ENCODE measurements at regions not wholly inside any gene's neighbourhood (a gene's known extent, or its start where the extent isn't known, plus 50 kb on each side); places are given as distances from the start of the nearest gene placed in this dataset.

DNA sequence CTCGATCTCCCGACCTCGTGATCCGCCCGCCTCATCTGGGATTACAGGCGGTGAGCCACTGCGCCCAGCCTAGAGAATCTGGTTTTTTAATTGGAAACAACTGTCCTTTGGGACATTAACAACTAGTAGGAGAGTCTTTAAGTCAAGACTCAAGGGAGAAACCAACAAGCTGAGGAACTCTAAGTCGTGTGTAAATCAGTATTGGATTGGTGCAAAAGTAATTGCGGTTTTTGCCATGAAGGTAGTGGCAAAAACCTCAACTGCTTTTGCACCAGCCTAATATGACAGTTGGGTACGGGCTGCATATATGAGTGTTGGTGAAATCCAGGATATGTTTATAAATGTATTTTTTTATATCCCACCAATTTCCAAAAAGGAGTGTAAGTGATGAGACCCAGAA, 113.9 kb upstream of the PLXNA4 start:
- WGBS, 2 experiments (ENCODE audit: low coverage in 1 of 2, low lambda C conversion rate in 2 of 2, missing lambda C conversion rate in 2 of 2) = 76 to 78% methylated on average over 10 of the region's 10 CpGs
- no peaks in the 10 kb centered on the region for H3K79me2 ChIP-seq (ENCODE audit: insufficient read depth)

GRCh38 chr7:132687981-132688383, 111.7 kb upstream of the PLXNA4 start:
- Histone ChIP-seq H3K79me2 (ENCODE audit: insufficient read depth) (no peaks in the 10 kb centered on the region), H3F3A (ENCODE audit: insufficient read depth) (no peaks in the 10 kb centered on the region)
- WGBS, 2 experiments (ENCODE audit: low coverage in 1 of 2, low lambda C conversion rate in 2 of 2, missing lambda C conversion rate in 2 of 2) = 49 to 51% methylated on average over 5 of the region's 5 CpGs

More for the DNA sequence above, 113.9 kb upstream of the PLXNA4 start:
- DNase-seq = no peak
- H3K36me3 ChIP-seq (ENCODE audit: low read depth) = no peaks in the 10 kb centered on the region
- no peak for TF ChIP-seq EZH2 (IDR thresholded peaks at IDR 0.05; ENCODE audit: insufficient read depth, poor library complexity, severe bottlenecking)
- no peak for TF ChIP-seq EZH2phosphoT487 (IDR thresholded peaks at IDR 0.05; ENCODE audit: insufficient read depth, low read depth)
- H3F3A ChIP-seq (ENCODE audit: insufficient read depth) = no peaks in the 10 kb centered on the region
- no peak overlapping the region for H3K4me3 ChIP-seq
- H3K9me3 ChIP-seq (ENCODE audit: low read depth) = no peaks in the 10 kb centered on the region
- no peaks in the 10 kb centered on the region for H3K9me2 ChIP-seq (ENCODE audit: insufficient read depth)
- H4K20me1 ChIP-seq (ENCODE audit: insufficient read depth) = no peaks in the 10 kb centered on the region
- H3K9ac ChIP-seq = no peak overlapping the region
- H3K4me1 ChIP-seq (ENCODE audit: insufficient read depth) = no peaks in the 10 kb centered on the region
- H2AFZ ChIP-seq = no peak overlapping the region
- in situ Hi-C loops (cut with MboI) = no loop called here
- no peak overlapping the region for H3K27ac ChIP-seq
- H3K4me2 ChIP-seq (ENCODE audit: unreplicated experiment) = no peak overlapping the region
- H3K27me3 ChIP-seq (replicated peaks; ENCODE audit: insufficient read depth) = peaks cover 12% of the 10 kb centered on the region; the same call in 1 of the 2 replicates

DNA sequence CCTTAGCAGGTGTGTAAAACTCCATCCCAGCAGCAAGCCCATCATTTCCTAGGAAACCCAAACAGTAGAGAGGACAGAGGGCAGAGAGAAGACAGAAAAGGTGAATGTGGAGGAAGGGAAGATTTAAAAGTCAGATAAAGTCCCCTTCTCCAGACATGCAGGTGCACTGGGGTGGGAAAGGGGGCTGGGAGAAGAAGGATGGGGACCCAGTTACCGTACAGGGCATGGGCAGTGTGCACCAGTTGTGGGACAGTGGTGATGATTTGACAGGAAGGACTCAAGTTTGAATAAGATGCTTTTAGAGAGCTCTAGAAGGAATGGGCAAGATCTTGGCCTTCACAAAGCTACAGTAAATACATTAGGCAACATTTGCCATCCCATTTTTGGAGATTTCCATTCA, 110.7 kb upstream of the PLXNA4 start:
- TF ChIP-seq EZH2phosphoT487 (IDR thresholded peaks at IDR 0.05; ENCODE audit: insufficient read depth, low read depth) (no peak), EZH2 (IDR thresholded peaks at IDR 0.05; ENCODE audit: insufficient read depth, poor library complexity, severe bottlenecking) (no peak)
- no peaks in the 10 kb centered on the region for H3K36me3 ChIP-seq (ENCODE audit: low read depth)
- DNase-seq = no peak
- H3K27ac ChIP-seq = no peak overlapping the region
- no peaks in the 10 kb centered on the region for H3K9me2 ChIP-seq (ENCODE audit: insufficient read depth)
- H3K9me3 ChIP-seq (ENCODE audit: low read depth) = no peaks in the 10 kb centered on the region
- H3F3A ChIP-seq (ENCODE audit: insufficient read depth) = no peaks in the 10 kb centered on the region
- 20% methylated on average over 1 of the region's 1 CpG; no CpG with 5 or more reads in 1 of the 2 experiments for WGBS, 2 experiments (ENCODE audit: low coverage in 1 of 2, low lambda C conversion rate in 2 of 2, missing lambda C conversion rate in 2 of 2)
- H3K79me2 ChIP-seq (ENCODE audit: insufficient read depth) = no peaks in the 10 kb centered on the region
- no peak overlapping the region for H3K9ac ChIP-seq
- H3K4me3 ChIP-seq = no peak overlapping the region
- no peaks in the 10 kb centered on the region for H3K4me1 ChIP-seq (ENCODE audit: insufficient read depth)
- no peaks in the 10 kb centered on the region for H4K20me1 ChIP-seq (ENCODE audit: insufficient read depth)
- no peak overlapping the region for H2AFZ ChIP-seq
- H3K27me3 ChIP-seq (replicated peaks; ENCODE audit: insufficient read depth) = peaks cover 12% of the 10 kb centered on the region
- no peak overlapping the region for H3K4me2 ChIP-seq (ENCODE audit: unreplicated experiment)
- in situ Hi-C loops (cut with MboI) = no loop called here

More at GRCh38 chr7:132687981-132688383, 111.7 kb upstream of the PLXNA4 start:
- Histone ChIP-seq H3K9ac (no peak overlapping the region), H3K9me3 (ENCODE audit: low read depth) (no peaks in the 10 kb centered on the region), H4K20me1 (ENCODE audit: insufficient read depth) (no peaks in the 10 kb centered on the region), H3K4me2 (ENCODE audit: unreplicated experiment) (no peak overlapping the region), H3K4me1 (ENCODE audit: insufficient read depth) (no peaks in the 10 kb centered on the region), H3K36me3 (ENCODE audit: low read depth) (no peaks in the 10 kb centered on the region), H3K27me3 (replicated peaks; ENCODE audit: insufficient read depth) (peaks cover 12% of the 10 kb centered on the region), H2AFZ (no peak overlapping the region), H3K27ac (no peak overlapping the region), H3K4me3 (no peak overlapping the region), H3K9me2 (ENCODE audit: insufficient read depth) (no peaks in the 10 kb centered on the region)
- in situ Hi-C loops (cut with MboI) = no loop called here
- no peak for DNase-seq
- TF ChIP-seq EZH2 (IDR thresholded peaks at IDR 0.05; ENCODE audit: insufficient read depth, poor library complexity, severe bottlenecking) (no peak), EZH2phosphoT487 (IDR thresholded peaks at IDR 0.05; ENCODE audit: insufficient read depth, low read depth) (no peak)

DNA sequence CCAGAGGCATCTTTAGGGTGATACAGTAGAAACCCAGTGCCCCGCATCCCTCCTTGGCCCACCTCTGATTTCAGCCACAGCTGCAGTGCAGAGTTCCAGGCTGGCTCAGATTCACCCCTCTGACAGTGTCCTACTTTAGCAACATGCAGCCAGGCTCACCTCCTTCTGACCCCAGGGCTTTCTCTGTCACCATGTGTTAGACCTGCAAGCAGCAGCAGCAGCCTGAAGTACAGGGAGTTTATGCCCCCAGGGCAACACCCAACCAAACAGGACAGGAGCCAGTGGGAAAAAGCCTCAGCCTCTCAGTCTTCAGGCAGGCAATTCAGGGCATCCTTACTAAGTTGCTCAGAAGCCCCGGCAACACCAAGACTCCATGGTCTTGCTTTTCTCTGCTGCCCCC, 109.0 kb upstream of the PLXNA4 start:
- Histone ChIP-seq H3K4me1 (ENCODE audit: insufficient read depth) (no peaks in the 10 kb centered on the region), H3K9me3 (ENCODE audit: low read depth) (no peaks in the 10 kb centered on the region)
- 44 to 51% methylated on average over 2 of the region's 2 CpGs for WGBS, 2 experiments (ENCODE audit: low coverage in 1 of 2, low lambda C conversion rate in 2 of 2, missing lambda C conversion rate in 2 of 2)

More for the DNA sequence above, 109.0 kb upstream of the PLXNA4 start:
- Histone ChIP-seq H3K4me2 (ENCODE audit: unreplicated experiment) (no peak overlapping the region), H3K4me3 (no peak overlapping the region), H3K79me2 (ENCODE audit: insufficient read depth) (no peaks in the 10 kb centered on the region), H4K20me1 (ENCODE audit: insufficient read depth) (no peaks in the 10 kb centered on the region), H3K9me2 (ENCODE audit: insufficient read depth) (no peaks in the 10 kb centered on the region), H3K27me3 (replicated peaks; ENCODE audit: insufficient read depth) (peaks cover 12% of the 10 kb centered on the region), H3F3A (ENCODE audit: insufficient read depth) (no peaks in the 10 kb centered on the region), H3K36me3 (ENCODE audit: low read depth) (no peaks in the 10 kb centered on the region), H3K27ac (no peak overlapping the region), H2AFZ (no peak overlapping the region), H3K9ac (no peak overlapping the region)
- TF ChIP-seq EZH2phosphoT487 (IDR thresholded peaks at IDR 0.05; ENCODE audit: insufficient read depth, low read depth) (no peak), EZH2 (IDR thresholded peaks at IDR 0.05; ENCODE audit: insufficient read depth, poor library complexity, severe bottlenecking) (no peak)
- in situ Hi-C loops (cut with MboI) = no loop called here
- no peak for DNase-seq
